ENCODE measurements at regions not wholly inside any gene's neighbourhood (a gene's known extent, or its start where the extent isn't known, plus 50 kb on each side); places are given as distances from the start of the nearest gene placed in this dataset.

DNA sequence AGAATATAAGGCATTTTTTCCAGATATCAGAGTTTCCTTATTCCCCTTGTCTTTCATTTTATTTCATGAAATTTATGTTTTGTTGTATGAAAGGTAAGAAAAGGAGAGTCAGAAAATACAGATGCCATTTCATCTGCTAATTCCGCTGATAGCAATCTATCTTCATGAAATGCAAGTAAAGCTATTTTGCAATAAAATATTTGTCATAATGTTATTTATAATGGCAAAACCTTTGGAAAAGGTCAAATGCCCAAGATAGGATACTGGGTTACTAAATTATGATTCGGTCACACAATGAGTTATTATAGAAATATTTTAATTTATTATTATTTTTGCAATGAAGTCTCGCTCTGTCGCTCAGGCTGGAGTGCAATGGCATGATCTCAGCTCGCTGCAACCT, 124.2 kb downstream of the SPP2 start:
- peaks cover 15% of the 10 kb centered on the region for H3K27me3 Mint-ChIP-seq (ENCODE audit: low read depth)
- Histone ChIP-seq H4K5ac (ENCODE audit: insufficient read length, low read depth, low read length) (no peak overlapping the region), H3K79me2 (ENCODE audit: insufficient read depth, low read length) (no peaks in the 10 kb centered on the region), H3K9me3 (ENCODE audit: control insufficient read depth, low read depth, low read length) (no peaks in the 10 kb centered on the region), H3K23ac (ENCODE audit: insufficient read length, low read depth, low read length) (no peak overlapping the region), H4K20me1 (ENCODE audit: control insufficient read depth, insufficient read depth, insufficient read length) (no peaks in the 10 kb centered on the region), H3K27me3 (ENCODE audit: insufficient read depth, low read length) (no peaks in the 10 kb centered on the region), H3K9ac (ENCODE audit: extremely low read depth, insufficient read length, low read length) (no peak overlapping the region), H3K27ac (ENCODE audit: insufficient read length, low read depth, low read length) (no peak overlapping the region), H3K56ac (ENCODE audit: insufficient read length, low read depth, low read length) (no peak overlapping the region), H4K8ac (replicated peaks; ENCODE audit: insufficient read length, low read depth, low read length) (no peak overlapping the region), H3K23me2 (ENCODE audit: insufficient read length, low read depth, low read length, poor library complexity, severe bottlenecking) (no peaks in the 10 kb centered on the region), H3K4me1 (ENCODE audit: insufficient read depth, low read length) (no peaks in the 10 kb centered on the region), H2AFZ (ENCODE audit: low read length) (no peak overlapping the region), H2BK5ac (ENCODE audit: insufficient read length, low read length) (no peak overlapping the region), H3K79me1 (ENCODE audit: insufficient read depth, low read depth, low read length, poor library complexity, severe bottlenecking) (no peaks in the 10 kb centered on the region), H2BK15ac (ENCODE audit: low read depth, low read length) (no peak overlapping the region), H2BK20ac (ENCODE audit: low read depth, low read length, poor library complexity, severe bottlenecking) (no peak overlapping the region), H3K14ac (ENCODE audit: insufficient read depth, low read length) (no peak overlapping the region), H2BK120ac (ENCODE audit: low read depth, low read length, poor library complexity, severe bottlenecking) (no peak overlapping the region), H2AK5ac (ENCODE audit: insufficient read length, low read length) (no peak overlapping the region), H3K4ac (ENCODE audit: low read depth, low read length) (no peak overlapping the region), H2BK12ac (ENCODE audit: insufficient read length, low read depth, low read length) (no peak overlapping the region), H3K4me2 (ENCODE audit: insufficient read depth, insufficient read length, low read length) (no peak overlapping the region), H3T11ph (ENCODE audit: low read length) (no peak overlapping the region), H3K18ac (ENCODE audit: insufficient read length, low read depth, low read length) (no peak overlapping the region), H4K91ac (ENCODE audit: insufficient read length, low read depth, low read length) (no peak overlapping the region)
- H3K9me3 Mint-ChIP-seq: no peaks in the 10 kb centered on the region
- no peak for DNase-seq
- no peak overlapping the region for H3K27ac Mint-ChIP-seq
- no peak overlapping the region for H3K4me3 Mint-ChIP-seq
- no peaks in the 10 kb centered on the region; a peak in 1 of 7 replicates for H3K36me3 Mint-ChIP-seq (ENCODE audit: insufficient read depth in 1 of 3, low read depth in 3 of 3)
- TF ChIP-seq, protein P1, sequence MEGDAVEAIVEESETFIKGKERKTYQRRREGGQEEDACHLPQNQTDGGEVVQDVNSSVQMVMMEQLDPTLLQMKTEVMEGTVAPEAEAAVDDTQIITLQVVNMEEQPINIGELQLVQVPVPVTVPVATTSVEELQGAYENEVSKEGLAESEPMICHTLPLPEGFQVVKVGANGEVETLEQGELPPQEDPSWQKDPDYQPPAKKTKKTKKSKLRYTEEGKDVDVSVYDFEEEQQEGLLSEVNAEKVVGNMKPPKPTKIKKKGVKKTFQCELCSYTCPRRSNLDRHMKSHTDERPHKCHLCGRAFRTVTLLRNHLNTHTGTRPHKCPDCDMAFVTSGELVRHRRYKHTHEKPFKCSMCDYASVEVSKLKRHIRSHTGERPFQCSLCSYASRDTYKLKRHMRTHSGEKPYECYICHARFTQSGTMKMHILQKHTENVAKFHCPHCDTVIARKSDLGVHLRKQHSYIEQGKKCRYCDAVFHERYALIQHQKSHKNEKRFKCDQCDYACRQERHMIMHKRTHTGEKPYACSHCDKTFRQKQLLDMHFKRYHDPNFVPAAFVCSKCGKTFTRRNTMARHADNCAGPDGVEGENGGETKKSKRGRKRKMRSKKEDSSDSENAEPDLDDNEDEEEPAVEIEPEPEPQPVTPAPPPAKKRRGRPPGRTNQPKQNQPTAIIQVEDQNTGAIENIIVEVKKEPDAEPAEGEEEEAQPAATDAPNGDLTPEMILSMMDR (conservative IDR thresholded peaks at IDR 0.05): no peak
- peaks cover 8 to 13% of the 10 kb centered on the region in 2 experiments for H3K4me1 Mint-ChIP-seq
- no CpG with 5 or more reads among the region's 5 CpGs for WGBS (ENCODE audit: extremely low coverage, insufficient read length, low lambda C conversion rate)

Data from H9 (cell line).